ENCODE measurements at regions not wholly inside any gene's neighbourhood (a gene's known extent, or its start where the extent isn't known, plus 50 kb on each side); places are given as distances from the start of the nearest gene placed in this dataset.
"Not testable (repeated sequence)": the region's sequence is repeated elsewhere in the genome, so short reads cannot be mapped to it uniquely, and the experiment has no call there.

DNA sequence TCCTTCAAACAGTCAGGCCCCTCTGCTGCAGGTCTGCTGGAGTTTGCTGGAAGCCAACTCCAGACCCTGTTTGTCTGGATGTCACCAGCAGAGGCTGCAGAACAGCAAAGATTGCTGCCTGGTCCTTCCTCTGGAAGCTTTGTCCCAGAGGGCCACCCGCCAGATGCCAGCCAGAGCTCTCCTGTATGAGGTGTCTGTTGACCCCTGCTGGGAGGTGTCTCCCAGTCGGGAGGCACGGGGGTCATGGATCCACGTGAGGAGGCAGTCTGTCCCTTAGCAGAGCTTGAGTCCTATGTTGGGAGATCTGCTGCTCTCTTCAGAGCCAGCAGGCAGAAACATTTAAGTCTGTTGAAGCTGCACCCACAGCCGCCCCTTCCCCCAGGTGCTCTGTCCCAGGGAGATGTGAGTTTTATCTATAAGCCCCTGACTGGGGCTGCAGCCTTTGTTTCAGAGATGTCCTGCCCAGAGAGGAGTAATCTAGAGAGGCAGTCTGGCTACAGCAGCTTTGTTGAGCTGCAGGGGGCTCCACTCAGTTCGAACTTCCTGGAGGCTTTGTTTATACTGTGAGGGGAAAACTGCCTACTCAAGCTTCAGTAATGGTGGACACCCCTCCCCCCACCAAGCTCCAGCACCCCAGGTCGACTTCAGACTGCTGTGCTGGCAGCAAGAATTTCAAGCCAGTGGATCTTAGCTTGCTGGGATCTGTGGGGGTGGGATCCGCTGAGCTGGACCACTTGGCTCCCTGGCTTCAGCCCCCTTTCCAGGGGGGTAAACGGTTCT, 72.1 kb downstream of the OGFRL1 start:
- not testable (repeated sequence) for H3K27me3 ChIP-seq (replicated peaks; ENCODE audit: insufficient read depth, low read length); H3F3A ChIP-seq (ENCODE audit: insufficient read depth, low read length); H2AFZ ChIP-seq (ENCODE audit: low read length); DNase-seq; H3K36me3 ChIP-seq (replicated peaks; ENCODE audit: insufficient read depth, low read length); H3K4me2 ChIP-seq (ENCODE audit: low read depth, low read length); H3K9ac ChIP-seq (ENCODE audit: low read length); H3K9me3 ChIP-seq (replicated peaks; ENCODE audit: insufficient read depth, low read length); H3K27ac ChIP-seq (ENCODE audit: low read length); H3K79me2 ChIP-seq (ENCODE audit: low read length); H4K20me1 ChIP-seq (ENCODE audit: insufficient read depth, low read length); H3K4me3 ChIP-seq (ENCODE audit: low read length); H3K9me2 ChIP-seq (replicated peaks; ENCODE audit: insufficient read depth, low read length)
- H3K4me1 ChIP-seq (ENCODE audit: low read length) = peaks cover 18% of the 10 kb centered on the region

DNA sequence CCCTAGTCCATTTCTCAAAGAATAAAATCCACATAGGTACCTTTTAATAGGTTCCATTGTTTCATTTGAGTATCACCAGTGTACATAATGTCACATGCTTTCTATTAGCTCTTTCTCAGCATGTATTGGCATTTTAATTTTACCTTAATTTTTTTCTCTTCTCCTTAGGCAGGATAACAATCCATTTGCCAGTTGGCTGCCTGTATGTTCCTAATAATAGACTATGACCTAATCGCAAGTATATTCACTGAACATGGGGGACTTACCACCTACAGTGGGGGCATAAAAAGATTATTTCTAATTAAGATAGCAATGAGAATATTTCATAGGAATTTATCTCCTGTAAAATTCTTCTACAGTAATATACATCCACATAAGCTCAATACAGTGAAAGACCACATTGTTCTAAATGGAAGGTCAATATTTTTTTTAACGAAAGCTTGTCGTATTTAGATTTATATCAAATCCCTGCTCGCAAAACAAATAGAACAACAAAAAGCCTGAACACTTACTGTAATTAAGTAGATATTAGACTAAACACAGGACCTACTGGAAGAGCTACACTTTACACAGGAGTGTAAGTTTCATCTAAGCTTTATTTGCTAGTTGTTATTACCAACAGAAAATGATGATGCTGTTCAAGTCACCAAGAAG, 76.4 kb downstream of the OGFRL1 start:
- 0 out of 2 replicates have a peak, but pooled peaks cover 3% of the 10 kb centered on the region for H3K27me3 ChIP-seq (replicated peaks; ENCODE audit: insufficient read depth, low read length)
- no peak overlapping the region for H2AFZ ChIP-seq (ENCODE audit: low read length)
- no peaks in the 10 kb centered on the region for H3K9me2 ChIP-seq (replicated peaks; ENCODE audit: insufficient read depth, low read length)
- peak overlapping the region; percentile 57; the same call in 1 of the 2 replicates for H3K27ac ChIP-seq (ENCODE audit: low read length)
- no peaks in the 10 kb centered on the region for H3K79me2 ChIP-seq (ENCODE audit: low read length)
- no peaks in the 10 kb centered on the region for H3K36me3 ChIP-seq (replicated peaks; ENCODE audit: insufficient read depth, low read length)
- H3K9ac ChIP-seq (ENCODE audit: low read length) = no peak overlapping the region
- no peak for DNase-seq
- H3K4me2 ChIP-seq (ENCODE audit: low read depth, low read length) = peak overlapping the region; percentile 73; the same call in 1 of the 2 replicates
- H3K9me3 ChIP-seq (replicated peaks; ENCODE audit: insufficient read depth, low read length) = no peaks in the 10 kb centered on the region
- H3K4me3 ChIP-seq (ENCODE audit: low read length) = no peak overlapping the region
- H3F3A ChIP-seq (ENCODE audit: insufficient read depth, low read length) = peaks cover 11% of the 10 kb centered on the region
- TF ChIP-seq CTCF (IDR thresholded peaks at IDR 0.05; ENCODE audit: low read length) (no peak), EZH2 (optimal IDR thresholded peaks at IDR 0.05; ENCODE audit: low read depth, low read length) (no peak), EZH2phosphoT487 (IDR thresholded peaks at IDR 0.05; ENCODE audit: low read length) (no peak)
- no peaks in the 10 kb centered on the region for H4K20me1 ChIP-seq (ENCODE audit: insufficient read depth, low read length)
- peaks cover 36% of the 10 kb centered on the region for H3K4me1 ChIP-seq (ENCODE audit: low read length)

DNA sequence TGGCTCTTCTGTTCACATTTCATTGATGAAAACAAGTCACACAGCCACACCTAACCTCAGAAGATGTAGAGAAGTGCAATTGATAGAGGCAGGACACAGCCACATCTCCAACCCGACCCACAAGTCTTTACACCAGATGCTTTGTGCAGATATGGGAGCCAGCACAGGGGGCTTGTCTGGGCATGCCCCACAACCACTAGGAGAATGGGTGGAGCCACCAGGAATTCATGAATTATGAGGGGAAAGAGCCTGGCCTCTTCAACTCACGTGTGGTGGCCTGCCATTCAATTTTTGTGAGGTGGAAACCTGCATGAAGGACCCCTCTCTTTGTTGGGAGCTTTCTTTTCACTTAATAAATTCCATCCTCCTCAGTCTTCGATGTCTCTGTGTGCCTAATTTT, 79.1 kb downstream of the OGFRL1 start:
- H3K36me3 ChIP-seq (replicated peaks; ENCODE audit: insufficient read depth, low read length) = no peaks in the 10 kb centered on the region
- H3K27me3 ChIP-seq (replicated peaks; ENCODE audit: insufficient read depth, low read length) = 0 out of 2 replicates have a peak, but pooled peaks cover 3% of the 10 kb centered on the region
- no peak overlapping the region for H3K4me3 ChIP-seq (ENCODE audit: low read length)
- H3K9ac ChIP-seq (ENCODE audit: low read length) = no peak overlapping the region
- H3F3A ChIP-seq (ENCODE audit: insufficient read depth, low read length) = peaks cover 11% of the 10 kb centered on the region
- no peaks in the 10 kb centered on the region for H3K79me2 ChIP-seq (ENCODE audit: low read length)
- peaks cover 36% of the 10 kb centered on the region for H3K4me1 ChIP-seq (ENCODE audit: low read length)
- no peaks in the 10 kb centered on the region for H3K9me3 ChIP-seq (replicated peaks; ENCODE audit: insufficient read depth, low read length)
- no peak overlapping the region for H2AFZ ChIP-seq (ENCODE audit: low read length)
- DNase-seq = no peak
- no peak overlapping the region for H3K4me2 ChIP-seq (ENCODE audit: low read depth, low read length)
- no peaks in the 10 kb centered on the region for H4K20me1 ChIP-seq (ENCODE audit: insufficient read depth, low read length)
- no peak for TF ChIP-seq CTCF (IDR thresholded peaks at IDR 0.05; ENCODE audit: low read length)
- no peaks in the 10 kb centered on the region for H3K9me2 ChIP-seq (replicated peaks; ENCODE audit: insufficient read depth, low read length)
- H3K27ac ChIP-seq (ENCODE audit: low read length) = no peak overlapping the region

DNA sequence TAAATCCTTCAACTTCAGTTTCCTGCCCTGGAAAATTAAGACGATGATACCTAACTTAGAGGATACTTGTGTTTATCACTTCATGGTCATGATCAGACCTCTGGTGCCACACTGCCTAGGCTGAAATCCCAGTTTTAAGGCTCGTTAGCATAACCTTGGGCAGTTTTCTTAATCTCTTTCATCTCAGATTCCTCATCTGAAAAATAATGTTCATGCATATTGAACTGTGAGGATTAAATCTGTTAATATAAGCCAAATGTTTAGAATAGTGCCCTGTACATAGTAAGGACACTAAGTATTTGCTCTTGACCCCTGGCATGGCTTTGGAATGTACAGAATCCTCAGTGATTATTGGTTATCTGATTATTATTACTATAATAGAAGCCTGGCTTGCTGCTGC, 79.7 kb downstream of the OGFRL1 start:
- no peaks in the 10 kb centered on the region for H3K9me2 ChIP-seq (replicated peaks; ENCODE audit: insufficient read depth, low read length)
- no peaks in the 10 kb centered on the region for H3K79me2 ChIP-seq (ENCODE audit: low read length)
- peaks cover 11% of the 10 kb centered on the region for H3F3A ChIP-seq (ENCODE audit: insufficient read depth, low read length)
- H3K27me3 ChIP-seq (replicated peaks; ENCODE audit: insufficient read depth, low read length) = 0 out of 2 replicates have a peak, but pooled peaks cover 3% of the 10 kb centered on the region
- H4K20me1 ChIP-seq (ENCODE audit: insufficient read depth, low read length) = no peaks in the 10 kb centered on the region
- no peaks in the 10 kb centered on the region for H3K36me3 ChIP-seq (replicated peaks; ENCODE audit: insufficient read depth, low read length)
- H3K4me1 ChIP-seq (ENCODE audit: low read length) = peaks cover 36% of the 10 kb centered on the region
- H3K9ac ChIP-seq (ENCODE audit: low read length) = no peak overlapping the region
- no peak overlapping the region for H3K27ac ChIP-seq (ENCODE audit: low read length)
- H2AFZ ChIP-seq (ENCODE audit: low read length) = no peak overlapping the region
- H3K4me3 ChIP-seq (ENCODE audit: low read length) = no peak overlapping the region
- no peaks in the 10 kb centered on the region for H3K9me3 ChIP-seq (replicated peaks; ENCODE audit: insufficient read depth, low read length)
- no peak overlapping the region for H3K4me2 ChIP-seq (ENCODE audit: low read depth, low read length)
- TF ChIP-seq CTCF (IDR thresholded peaks at IDR 0.05; ENCODE audit: low read length) = no peak
- no peak for TF ChIP-seq EZH2 (optimal IDR thresholded peaks at IDR 0.05; ENCODE audit: low read depth, low read length)
- TF ChIP-seq EZH2phosphoT487 (IDR thresholded peaks at IDR 0.05; ENCODE audit: low read length) = no peak
- DNase-seq = no peak

Measured in MM.1S (cell line).